HG03135 (cell line): ENCODE measurements at regions not wholly inside any gene's neighbourhood (a gene's known extent, or its start where the extent isn't known, plus 50 kb on each side); places are given as distances from the start of the nearest gene placed in this dataset.
"Not testable (repeated sequence)": the region's sequence is repeated elsewhere in the genome, so short reads cannot be mapped to it uniquely, and the experiment has no call there.

ENCODE experiments used
- ATAC-seq: cut with Tn5 transposase; IDR thresholded peaks from one replicate; pipeline ENCODE4 v1.9.1; 2021; ENCODE audit warnings: mild to moderate bottlenecking, moderate library complexity; ENCODE audit not compliant: unreplicated experiment

DNA sequence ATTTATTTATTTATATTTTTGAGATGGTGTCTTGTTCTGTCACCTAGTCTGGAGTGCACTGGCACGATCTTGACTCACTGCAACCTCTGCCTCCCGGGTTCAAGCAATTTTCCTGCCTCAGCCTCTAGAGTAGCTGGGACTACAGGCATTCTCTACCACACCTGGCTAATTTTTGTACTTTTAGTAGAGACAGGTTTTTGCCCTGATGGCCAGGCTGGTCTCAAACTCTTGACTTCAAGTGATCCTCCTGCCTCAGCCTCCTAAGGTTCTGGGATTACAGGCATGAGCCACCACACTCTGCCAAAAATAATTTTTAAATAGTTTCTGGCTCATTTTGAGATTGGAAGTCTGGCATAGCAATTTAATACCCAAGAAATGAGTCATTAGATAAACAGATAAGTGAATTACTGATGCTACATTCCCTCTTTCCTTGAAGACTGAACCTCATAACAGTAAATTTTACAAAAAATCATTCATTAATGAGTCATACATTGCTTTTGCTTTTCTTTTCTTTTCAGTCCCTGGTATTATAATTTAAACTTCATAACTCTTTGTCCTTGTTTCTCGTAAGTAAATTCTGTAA is 881.6 kb upstream of the PIK3C3 start:
- ATAC-seq = no peak

DNA sequence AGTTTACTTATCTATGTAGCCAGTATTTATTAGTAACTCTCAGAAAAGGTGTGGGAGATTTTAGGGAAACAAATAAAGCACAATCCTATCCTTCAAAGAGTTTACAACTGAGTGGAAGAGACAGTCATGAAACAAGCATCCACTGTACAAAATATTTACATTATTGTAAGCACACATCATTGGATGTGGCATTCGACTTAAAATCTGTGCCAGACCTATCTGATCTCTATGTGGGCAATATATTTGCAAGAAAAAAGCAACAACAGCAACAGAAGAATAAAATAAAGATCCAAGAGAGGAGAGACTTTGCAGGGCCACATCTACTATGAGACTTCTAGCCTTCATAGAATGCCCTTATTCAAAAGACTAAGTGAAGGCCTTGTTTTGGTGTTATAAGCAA is 882.1 kb upstream of the PIK3C3 start:
- no peak for ATAC-seq

DNA sequence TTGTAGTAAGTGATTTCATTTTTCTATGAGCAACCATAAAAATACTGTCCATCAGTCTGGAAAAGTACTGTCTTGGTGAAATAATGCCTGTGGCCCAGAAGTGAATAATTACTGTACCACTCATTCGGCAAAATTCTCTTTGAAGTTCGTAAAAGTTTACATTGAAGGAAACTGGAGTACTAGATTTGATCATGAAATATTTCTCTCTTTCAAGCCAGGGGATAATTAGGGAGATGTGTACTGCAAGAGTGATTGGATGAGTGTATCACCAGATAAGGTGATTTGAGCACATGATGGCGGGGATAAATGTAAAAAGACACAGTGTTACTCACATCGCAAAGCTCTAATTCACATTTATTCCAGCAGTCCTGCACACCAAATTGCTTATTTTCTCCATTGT is 883.2 kb upstream of the PIK3C3 start:
- ATAC-seq = no peak

DNA sequence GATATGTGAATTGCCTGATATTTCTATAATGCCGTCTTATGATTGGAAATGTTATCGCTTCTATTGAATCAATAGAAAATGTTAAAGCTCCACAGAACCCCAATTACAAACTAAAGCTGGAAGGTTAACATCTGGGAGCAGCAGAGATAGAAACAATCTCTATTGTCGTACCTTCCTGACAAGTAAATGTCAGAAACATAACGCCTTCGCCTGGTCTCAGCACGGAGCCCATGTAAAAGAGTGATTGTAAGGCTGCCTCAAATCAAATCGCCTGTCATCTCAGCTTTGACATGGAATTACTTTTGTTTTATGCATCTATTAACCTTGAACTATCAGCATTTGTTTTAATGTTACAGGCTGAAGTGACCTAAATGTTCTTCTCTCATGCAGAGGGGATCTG is 885.9 kb upstream of the PIK3C3 start:
- no peak for ATAC-seq

DNA sequence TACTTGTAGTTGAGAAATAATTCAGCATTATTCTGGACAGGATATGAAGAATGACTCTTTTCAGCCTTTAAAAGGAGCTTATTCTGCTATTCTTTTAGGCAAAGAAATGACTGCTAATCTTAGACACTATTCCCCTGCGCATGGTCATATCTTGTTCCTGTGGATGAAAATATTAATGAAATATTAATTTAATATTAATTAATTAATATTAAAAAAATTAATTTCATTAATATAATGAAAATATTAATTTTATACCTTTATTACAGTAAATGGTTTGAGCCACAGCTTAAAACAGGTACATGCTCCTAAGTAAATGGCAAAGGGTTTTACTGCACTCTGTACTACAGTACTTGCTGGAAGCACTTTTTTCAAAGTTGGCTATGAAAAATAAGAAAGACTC is 890.1 kb upstream of the PIK3C3 start:
- ATAC-seq = no peak

DNA sequence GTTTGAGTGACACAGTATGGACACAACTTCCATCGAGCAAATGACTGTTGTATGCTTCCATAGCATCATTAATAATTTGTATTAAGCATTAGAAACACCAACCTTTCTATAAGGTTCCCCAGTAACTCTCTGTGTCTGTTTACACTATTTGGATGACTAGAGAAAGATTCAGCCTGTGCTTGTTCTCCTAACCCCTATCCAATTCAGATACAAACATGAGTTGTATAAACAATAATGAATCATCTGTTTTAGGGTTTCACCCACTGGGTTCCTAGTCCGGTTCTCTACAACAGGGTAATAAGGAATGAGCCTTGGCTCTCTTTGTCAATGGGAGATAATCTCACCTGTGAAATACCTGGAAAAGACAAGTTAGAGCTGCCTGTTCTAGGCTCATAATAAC is 894.1 kb upstream of the PIK3C3 start:
- ATAC-seq = no peak

DNA sequence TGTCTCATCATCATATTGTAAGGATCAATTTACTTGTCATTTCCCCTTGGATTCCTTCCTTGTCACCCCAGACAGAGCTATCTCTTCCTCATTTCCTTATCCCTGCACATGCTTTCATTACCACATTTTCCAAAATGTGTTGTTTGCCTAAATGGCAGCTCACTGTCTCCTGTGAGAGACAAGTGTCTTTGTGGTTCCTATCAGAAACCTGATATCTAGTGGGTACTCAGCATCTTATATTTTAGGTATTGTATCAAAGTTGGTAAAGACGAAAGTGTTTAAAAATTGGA is 896.0 kb upstream of the PIK3C3 start:
- no peak for ATAC-seq

DNA sequence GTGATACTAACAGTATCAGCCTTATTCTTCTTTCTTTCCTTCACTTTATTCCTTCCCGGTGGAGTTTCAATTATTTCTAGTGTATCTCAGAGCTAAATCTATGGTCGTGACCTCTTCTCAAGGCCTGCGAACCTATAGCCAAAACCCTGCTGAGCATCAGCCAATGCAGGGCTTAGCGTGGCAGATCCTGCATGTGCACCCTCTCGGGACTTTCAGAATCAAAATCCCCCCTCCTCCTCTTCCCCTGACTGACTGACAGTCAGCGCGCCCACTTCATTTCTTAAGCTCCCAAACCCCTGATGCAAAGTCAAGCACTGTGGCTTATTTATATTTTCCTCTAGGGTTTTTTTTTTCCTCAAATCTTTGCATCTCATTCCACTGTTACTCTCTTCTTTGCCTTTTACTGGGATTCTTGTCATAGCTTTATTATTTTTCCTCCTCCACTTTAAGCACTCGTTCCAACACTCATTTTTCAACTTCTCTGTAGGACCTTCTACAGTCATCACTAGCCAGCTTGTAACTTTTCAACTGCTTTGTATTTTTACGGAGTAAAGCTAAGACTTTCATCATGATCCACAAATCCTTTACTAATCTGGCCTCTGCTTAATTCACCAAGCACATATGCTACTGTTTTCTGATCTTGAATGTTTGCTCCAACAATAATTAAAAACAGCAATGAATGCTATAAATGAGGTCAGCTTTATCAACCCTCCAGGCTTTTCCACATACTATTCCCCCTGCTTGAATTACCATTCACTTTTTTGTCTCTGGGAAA is 896.5 kb upstream of the PIK3C3 start:
- ATAC-seq = no peak

DNA sequence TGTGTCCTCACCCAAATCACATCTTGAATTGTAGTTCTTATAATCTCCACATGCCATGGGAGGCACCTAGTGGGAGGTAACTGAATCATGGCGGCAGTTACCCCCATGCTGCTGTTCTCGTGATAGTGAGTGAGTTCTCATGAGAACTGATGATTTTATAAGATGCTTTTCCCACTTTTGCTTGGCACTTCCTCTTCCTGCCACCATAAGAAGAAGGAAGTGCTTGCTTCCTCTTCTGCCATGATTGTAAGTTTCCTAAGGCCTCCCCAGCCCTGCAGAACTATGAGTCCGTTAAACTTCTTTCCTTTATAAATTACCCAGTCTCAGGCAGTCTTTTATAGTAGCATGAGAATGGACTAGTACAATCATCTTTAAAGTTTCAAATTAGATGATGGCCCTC is 902.4 kb upstream of the PIK3C3 start:
- no peak for ATAC-seq

DNA sequence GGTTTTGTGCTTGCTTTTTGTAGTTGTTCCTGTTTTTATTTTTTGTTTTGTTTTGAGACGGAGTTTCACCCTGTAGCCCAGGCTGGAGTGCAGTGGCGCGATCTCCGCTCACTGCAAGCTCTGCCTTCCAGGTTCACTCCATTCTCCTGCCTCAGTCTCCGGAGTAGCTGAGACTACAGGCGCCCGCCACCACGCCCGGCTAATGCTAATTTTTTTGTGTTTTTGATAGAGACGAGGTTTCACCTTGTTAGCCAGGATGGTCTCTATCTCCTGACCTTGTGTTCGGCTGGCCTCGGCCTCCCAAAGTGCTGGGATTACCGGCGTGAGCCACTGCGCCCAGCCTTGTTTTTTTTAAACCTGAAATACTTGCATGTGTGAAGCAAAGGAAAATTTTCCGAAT is 908.8 kb upstream of the PIK3C3 start:
- not testable (repeated sequence) for ATAC-seq

DNA sequence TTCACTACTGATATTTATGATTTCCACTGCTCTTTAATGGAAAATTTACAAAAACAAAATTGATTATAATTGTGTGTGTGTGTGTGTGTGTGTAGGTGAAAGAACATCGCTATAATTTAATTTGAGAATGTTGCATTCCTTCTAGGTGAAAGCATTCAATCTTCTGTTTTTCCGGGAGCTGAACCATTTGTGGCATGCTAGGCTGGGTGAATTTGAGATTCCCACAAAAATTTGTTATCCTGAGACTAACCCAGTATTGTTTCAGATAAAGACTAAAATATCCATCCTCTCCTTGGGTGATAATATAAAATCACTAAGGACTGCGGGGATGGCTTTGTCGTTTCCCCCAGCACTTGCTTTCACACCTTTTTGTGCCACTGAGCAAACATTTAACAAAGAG is 911.2 kb upstream of the PIK3C3 start:
- no peak for ATAC-seq

DNA sequence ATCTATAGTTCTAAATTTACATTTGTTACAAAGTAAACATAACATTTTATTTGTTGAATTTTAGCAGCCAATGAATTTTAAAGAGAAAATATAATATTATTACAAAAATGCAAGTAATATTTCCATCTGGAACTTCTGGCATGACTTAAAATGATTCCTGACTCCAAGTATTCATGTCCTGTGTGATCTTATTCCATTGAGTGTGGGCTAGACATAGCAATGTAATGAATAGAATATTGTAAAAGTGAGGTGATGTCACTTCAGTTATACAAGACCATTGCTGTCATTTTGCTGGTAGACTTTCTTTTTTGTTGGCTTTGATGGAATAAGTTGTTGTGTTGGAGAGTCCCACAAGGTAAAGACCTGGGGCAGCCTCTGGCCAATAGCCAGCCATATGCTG is 912.2 kb upstream of the PIK3C3 start:
- ATAC-seq = no peak

DNA sequence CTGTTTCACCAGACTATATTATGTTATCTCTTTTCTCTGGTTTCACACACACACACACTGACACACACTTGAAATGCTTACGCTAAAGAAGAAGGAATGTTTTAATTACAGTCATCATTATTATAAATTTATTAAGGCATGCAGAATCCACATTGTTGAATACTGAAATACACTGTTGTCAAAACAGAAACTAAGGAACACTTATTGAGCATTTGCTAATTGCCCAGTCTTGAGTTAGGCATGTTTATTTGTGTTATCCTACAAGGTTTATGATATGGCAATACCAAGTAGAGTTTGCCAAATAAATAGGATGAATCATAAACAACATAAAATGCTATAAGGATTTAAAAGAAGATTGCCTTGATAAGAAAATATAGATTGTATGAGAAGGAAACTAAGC is 917.0 kb upstream of the PIK3C3 start:
- ATAC-seq = no peak

DNA sequence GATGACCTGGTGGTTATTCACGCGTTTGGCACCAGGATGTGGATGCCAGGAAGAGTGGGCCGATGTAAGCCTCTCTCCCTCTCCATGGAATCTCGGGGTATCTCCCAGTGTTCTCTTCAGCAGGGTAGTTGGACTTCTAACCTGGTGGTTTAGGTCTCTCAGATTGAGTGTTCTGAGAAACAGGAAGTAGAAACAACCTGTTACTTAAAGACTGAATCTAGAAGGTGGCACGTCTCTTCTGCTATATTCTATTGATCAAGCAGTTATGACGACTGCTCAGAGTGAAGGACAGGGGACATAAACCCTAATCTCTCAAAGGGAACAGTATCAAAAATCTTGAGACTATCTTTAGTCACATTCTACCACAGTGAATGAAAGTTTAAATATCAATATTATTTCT is 918.7 kb upstream of the PIK3C3 start:
- ATAC-seq = no peak

DNA sequence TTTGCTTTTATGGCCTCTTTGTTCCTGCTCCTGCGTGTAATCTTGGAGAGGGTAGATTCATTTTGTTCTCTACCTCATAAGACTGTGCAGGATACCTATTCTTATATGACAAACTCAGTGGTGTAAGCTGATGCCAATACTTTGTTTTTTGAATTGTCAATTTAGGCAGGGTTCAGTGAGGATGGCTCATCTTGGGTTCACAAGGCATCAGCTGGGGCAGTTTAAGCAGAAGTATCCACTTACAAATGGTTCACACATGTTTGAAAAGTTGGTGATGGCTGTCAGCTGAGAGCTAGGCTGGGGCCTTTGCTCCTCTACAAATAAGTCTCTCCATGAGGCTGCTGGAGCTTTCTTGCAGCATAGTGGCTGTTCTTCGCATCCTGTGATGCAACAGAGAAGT is 920.6 kb upstream of the PIK3C3 start:
- ATAC-seq = no peak

DNA sequence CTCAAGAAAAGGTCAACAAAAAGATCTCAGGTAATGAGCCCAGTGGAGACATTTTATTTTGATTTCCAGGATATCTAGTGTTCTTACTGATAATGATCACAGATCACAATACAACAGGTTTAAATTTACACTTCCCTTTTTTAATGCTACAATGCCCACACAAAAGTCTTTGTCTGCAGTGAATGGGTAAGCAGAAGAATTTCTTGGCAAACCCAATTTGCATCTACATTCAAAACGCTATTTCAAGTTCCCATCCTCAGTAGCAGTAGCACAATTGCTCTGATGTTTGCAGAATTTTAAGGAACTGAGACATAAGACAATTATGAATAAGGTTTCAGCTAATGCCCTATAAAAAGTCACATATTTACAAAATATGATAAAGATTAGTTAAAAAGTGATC is 929.4 kb upstream of the PIK3C3 start:
- ATAC-seq = no peak

DNA sequence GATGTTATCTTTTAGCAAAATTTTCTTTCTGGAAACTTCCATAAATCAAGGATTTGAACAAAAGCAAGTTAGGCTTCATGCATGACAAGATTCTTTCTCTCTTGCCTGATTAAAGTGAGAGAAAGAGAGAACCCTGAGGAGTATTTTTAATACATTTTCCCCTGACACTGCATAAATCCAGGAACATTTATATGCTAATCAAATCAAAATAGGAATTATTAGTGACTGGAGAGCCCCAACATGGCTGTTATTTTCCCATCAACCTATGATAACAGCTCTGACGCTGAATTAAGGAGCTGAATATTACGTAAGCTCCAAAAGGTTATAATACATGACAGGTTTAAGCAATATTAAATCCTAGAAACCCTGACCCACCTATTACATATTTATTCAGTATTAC is 930.2 kb upstream of the PIK3C3 start:
- no peak for ATAC-seq

DNA sequence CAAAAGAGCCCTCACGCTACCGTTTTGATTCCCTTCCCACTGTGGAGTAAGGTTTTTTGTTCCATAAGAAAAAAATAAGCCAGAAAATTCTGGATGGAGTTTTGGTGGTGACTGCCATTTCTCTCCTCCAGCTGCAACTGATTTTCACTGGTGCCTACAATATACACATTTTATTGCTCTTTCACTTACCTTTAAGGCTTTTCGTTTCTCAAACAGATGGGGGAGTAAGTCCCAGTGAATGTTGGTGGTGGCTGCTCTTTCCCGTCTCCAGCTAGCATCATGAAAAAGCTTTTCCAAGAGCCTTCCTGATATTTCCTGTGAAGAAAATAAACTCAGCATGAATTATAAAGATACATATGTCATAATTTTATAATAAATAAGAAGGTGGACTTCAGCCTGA is 932.5 kb upstream of the PIK3C3 start:
- ATAC-seq = no peak

DNA sequence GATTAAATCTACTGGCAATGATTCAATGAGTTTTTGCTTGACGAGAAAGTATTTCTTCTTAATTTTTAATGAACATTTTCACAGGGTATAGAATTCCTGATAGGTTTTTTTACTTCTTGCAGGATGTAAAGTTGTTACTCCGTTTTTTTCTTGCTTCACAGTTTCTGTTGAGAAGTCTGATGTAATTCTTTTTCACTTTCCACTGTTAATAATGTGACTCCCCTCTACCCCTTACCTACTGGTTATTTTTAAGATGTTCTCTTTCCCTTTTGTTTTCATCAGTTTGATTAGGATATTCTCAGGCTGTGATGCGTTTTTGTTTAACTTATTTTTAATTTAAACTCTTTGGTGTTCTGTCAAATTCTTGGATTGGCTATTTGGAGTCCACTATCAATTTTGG is 933.9 kb upstream of the PIK3C3 start:
- no peak for ATAC-seq

DNA sequence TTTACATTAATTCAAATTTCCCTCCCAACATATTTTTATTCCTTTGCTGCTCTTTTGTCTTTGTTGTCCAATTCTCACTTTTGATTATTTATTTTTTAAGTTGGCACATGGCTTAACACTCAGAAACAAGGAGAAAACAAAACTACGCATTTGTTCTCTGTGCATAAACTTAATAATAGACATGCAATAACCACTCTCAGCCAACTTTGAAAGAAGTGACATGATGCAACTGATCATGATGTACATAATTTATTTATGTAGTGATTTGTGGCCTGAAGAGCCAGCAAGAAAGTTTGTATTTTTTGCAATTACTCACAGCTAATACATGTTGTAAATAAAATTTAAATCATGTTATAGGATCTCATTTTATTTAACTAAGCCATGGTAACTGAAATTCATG is 942.8 kb upstream of the PIK3C3 start:
- ATAC-seq = no peak

DNA sequence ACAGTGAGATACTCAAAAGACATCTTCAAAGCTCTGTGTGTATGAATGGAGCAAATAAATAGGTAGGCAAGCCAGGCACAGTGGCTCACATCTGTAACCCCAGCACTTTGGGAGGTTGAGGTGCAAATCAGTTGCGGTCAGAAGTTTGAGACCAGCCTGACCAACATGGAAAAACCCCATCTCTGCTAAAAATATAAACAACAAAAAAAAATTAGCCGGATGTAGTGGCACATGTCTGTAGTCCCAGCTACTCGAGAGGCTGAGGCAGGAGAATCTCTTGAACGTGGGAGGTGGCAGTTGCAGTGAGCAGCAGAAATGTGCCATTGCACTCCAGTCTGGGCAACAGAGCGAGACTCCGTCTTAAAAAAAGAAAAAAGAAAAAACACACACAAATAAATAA is 945.1 kb upstream of the PIK3C3 start:
- ATAC-seq = no peak

DNA sequence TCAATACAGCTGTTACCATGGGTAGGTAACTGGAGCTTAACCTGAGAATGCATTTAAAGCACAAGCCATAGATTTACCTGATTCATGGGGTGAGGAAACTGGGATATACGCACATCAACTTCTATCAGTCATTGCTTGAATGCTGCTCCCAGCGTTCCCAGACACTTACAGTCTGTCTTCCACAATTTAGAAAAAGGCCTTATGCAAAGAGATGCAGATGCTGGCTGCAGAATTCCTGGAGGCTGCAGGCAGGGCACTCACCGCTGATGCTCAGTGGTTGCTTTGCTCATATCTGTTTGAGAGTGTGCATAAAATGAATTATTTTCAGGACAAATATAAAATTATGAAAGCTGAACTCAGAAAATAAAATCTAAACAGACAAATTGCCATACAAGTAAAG is 950.7 kb upstream of the PIK3C3 start:
- no peak for ATAC-seq

DNA sequence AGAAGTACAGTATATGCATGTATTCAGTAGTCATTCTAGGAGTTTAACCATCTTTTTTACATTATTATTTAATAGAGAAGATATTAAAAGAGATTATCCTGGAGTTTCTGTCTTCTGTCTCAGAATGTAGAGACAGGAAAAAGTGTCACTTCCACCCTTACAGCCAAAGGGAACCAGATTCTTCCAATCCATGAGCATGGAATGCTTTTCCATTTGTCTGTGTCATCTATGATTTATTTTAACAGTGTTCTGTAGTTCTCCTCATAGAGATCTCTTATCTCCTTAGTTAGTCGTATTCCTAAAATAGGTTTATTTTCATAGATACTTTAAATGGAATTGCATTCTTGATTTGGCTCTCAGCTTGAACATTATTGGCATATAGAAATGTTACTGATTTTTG is 959.5 kb upstream of the PIK3C3 start:
- ATAC-seq = no peak
